GM23338 (cell line): ENCODE measurements at regions not wholly inside any gene's neighbourhood (a gene's known extent, or its start where the extent isn't known, plus 50 kb on each side); places are given as distances from the start of the nearest gene placed in this dataset.

ENCODE experiments used
- ATAC-seq: fragments of 200-7000 bp; cut with Tn5 transposase; 3 replicates; pipeline ENCODE4 v1.9.1; 2020
- DNase-seq: peaks from one replicate; pipeline ENCODE4 v3.0.0-alpha.2; 2015; ENCODE audit warnings: low spot score
- H2AFZ ChIP-seq: fragments of 200-600 bp; sonication (generic); 2 replicates; pipeline ENCODE4 v1.8.0; 2016; ENCODE audit warnings: antibody characterized with exemption, mild to moderate bottlenecking, moderate library complexity
- H3F3A ChIP-seq: fragments of 200-600 bp; sonication (generic); replicated peaks from 2 replicates; pipeline ENCODE4 v1.8.0; 2017; ENCODE audit warnings: antibody characterized with exemption, mixed run types, low read depth
- H3K27ac ChIP-seq: fragments of 200-600 bp; sonication (generic); 2 replicates; pipeline ENCODE4 v1.6.1; 2016; ENCODE audit warnings: low read depth
- H3K27me3 ChIP-seq: fragments of 200-600 bp; sonication (generic); 2 replicates; pipeline ENCODE4 v1.8.0; 2016; ENCODE audit warnings: mild to moderate bottlenecking, mixed run types, moderate library complexity; ENCODE audit not compliant: insufficient read depth
- H3K36me3 ChIP-seq: fragments of 200-600 bp; sonication (generic); 2 replicates; pipeline ENCODE4 v1.8.0; 2016; ENCODE audit warnings: mild to moderate bottlenecking; ENCODE audit not compliant: insufficient read depth
- H3K4me1 ChIP-seq: fragments of 200-600 bp; sonication (generic); 2 replicates; pipeline ENCODE4 v1.8.0; 2016; ENCODE audit warnings: mild to moderate bottlenecking, moderate library complexity; ENCODE audit not compliant: insufficient read depth
- H3K4me2 ChIP-seq: fragments of 200-600 bp; sonication (generic); 2 replicates; pipeline ENCODE4 v1.7.1; 2017; ENCODE audit warnings: mixed run types
- H3K4me3 ChIP-seq: fragments of 200-600 bp; sonication (generic); 2 replicates; pipeline ENCODE4 v1.6.1; 2016; ENCODE audit warnings: mixed run types
- H3K79me2 ChIP-seq: fragments of 200-600 bp; sonication (generic); replicated peaks from 2 replicates; pipeline ENCODE4 v1.8.0; 2017; ENCODE audit warnings: mild to moderate bottlenecking; ENCODE audit not compliant: insufficient read depth
- H3K9me2 ChIP-seq: fragments of 200-600 bp; sonication (generic); 2 replicates; pipeline ENCODE4 v1.8.0; 2017; ENCODE audit not compliant: insufficient read depth
- H4K20me1 ChIP-seq: fragments of 200-600 bp; sonication (generic); replicated peaks from 2 replicates; pipeline ENCODE4 v1.8.0; 2017; ENCODE audit warnings: mild to moderate bottlenecking; ENCODE audit not compliant: insufficient read depth
- H3K27ac Mint-ChIP-seq: 2 replicates; pipeline ENCODE4 v1.8.0; 2020; ENCODE audit warnings: inconsistent platforms, mild to moderate bottlenecking, moderate library complexity, mixed read lengths
- H3K27me3 Mint-ChIP-seq: 3 replicates; pipeline ENCODE4 v1.8.0; 2022; ENCODE audit warnings: low read depth, mild to moderate bottlenecking, moderate library complexity, mixed read lengths, inconsistent platforms; ENCODE audit not compliant: insufficient read depth, poor library complexity
- H3K36me3 Mint-ChIP-seq: 3 replicates; pipeline ENCODE4 v1.8.0; 2021; ENCODE audit warnings: low read depth, mild to moderate bottlenecking, inconsistent platforms, moderate library complexity, mixed read lengths
- H3K4me1 Mint-ChIP-seq: 3 replicates; pipeline ENCODE4 v1.8.0; 2020; ENCODE audit warnings: mild to moderate bottlenecking, inconsistent platforms, mixed read lengths
- H3K4me3 Mint-ChIP-seq: 3 replicates; pipeline ENCODE4 v1.8.0; 2021; ENCODE audit warnings: moderate library complexity, mild to moderate bottlenecking, inconsistent platforms, mixed read lengths
- H3K9me3 Mint-ChIP-seq: 3 replicates; pipeline ENCODE4 v1.8.0; 2020; ENCODE audit warnings: moderate library complexity, mild to moderate bottlenecking, inconsistent platforms, mixed read lengths
- CREB1 ChIP-seq: fragments of 250-450 bp; sonication (Bioruptor Pico); IDR thresholded peaks from 2 replicates; pipeline ENCODE4 v1.5.0; 2020; ENCODE audit warnings: low read depth, mild to moderate bottlenecking, moderate library complexity
- ETS1 ChIP-seq: IDR thresholded peaks from 2 replicates; pipeline ENCODE4 v1.6.1; 2016; ENCODE audit warnings: antibody characterized with exemption
- EZH2 ChIP-seq: fragments of 200-600 bp; sonication (generic); IDR thresholded peaks from one replicate; pipeline ENCODE4 v1.8.0; 2017; ENCODE audit warnings: antibody characterized with exemption, mild to moderate bottlenecking, low read depth; ENCODE audit not compliant: unreplicated experiment
- EZH2phosphoT487 ChIP-seq: fragments of 200-600 bp; sonication (generic); IDR thresholded peaks from one replicate; pipeline ENCODE4 v1.8.1; 2018; ENCODE audit warnings: antibody characterized with exemption; ENCODE audit not compliant: unreplicated experiment
- JUNB ChIP-seq: IDR thresholded peaks from one replicate; pipeline ENCODE4 v1.6.1; 2016; ENCODE audit warnings: antibody characterized with exemption; ENCODE audit not compliant: unreplicated experiment
- NANOG ChIP-seq: IDR thresholded peaks from 2 replicates; pipeline ENCODE4 v1.6.1; 2016; ENCODE audit warnings: antibody characterized with exemption, borderline replicate concordance
- POLR2AphosphoS5 ChIP-seq: IDR thresholded peaks from 2 replicates; pipeline ENCODE4 v1.6.1; 2016; ENCODE audit warnings: antibody characterized with exemption, low read depth
- STAT1 ChIP-seq: IDR thresholded peaks from one replicate; pipeline ENCODE4 v1.6.1; 2016; ENCODE audit warnings: antibody characterized with exemption; ENCODE audit not compliant: unreplicated experiment
- ZNF114 ChIP-seq: fragments of 250-450 bp; sonication (Bioruptor Pico); IDR thresholded peaks from 2 replicates; pipeline ENCODE4 v1.5.0; 2020; ENCODE audit warnings: mild to moderate bottlenecking, moderate library complexity
- ZNF331 ChIP-seq: fragments of 250-450 bp; sonication (Bioruptor Pico); IDR thresholded peaks from 2 replicates; pipeline ENCODE4 v1.5.0; 2020; ENCODE audit warnings: low read depth, mild to moderate bottlenecking, moderate library complexity
- TF ChIP-seq, protein P1 (sequence below): fragments of 250-450 bp; sonication (Bioruptor Pico); IDR thresholded peaks from 2 replicates; pipeline ENCODE4 v1.5.0; 2020; ENCODE audit warnings: mild to moderate bottlenecking, moderate library complexity
- TF ChIP-seq, protein P2 (sequence below): IDR thresholded peaks from one replicate; pipeline ENCODE4 v1.6.1; 2018; ENCODE audit warnings: antibody characterized with exemption; ENCODE audit not compliant: unreplicated experiment
- TF ChIP-seq, protein P3 (sequence below), 2 experiments: fragments of 200-600 bp in 1 of 2; sonication (generic) in 1 of 2; conservative IDR thresholded peaks; 2 replicates each; pipeline versions ENCODE4 v1.5.1 to v1.6.1; 2016 to 2017; ENCODE audit warnings: antibody characterized with exemption in 2 of 2, low read depth in 2 of 2, mild to moderate bottlenecking in 2 of 2, moderate library complexity in 1 of 2

- Histone ChIP-seq H3K27ac (no peak overlapping the region), H3F3A (no peaks in the 10 kb centered on the region), H3K4me1 (no peaks in the 10 kb centered on the region), H3K4me2 (no peak overlapping the region), H4K20me1 (no peaks in the 10 kb centered on the region), H3K4me3 (no peak overlapping the region), H2AFZ (no peak overlapping the region), H3K9me2 (no peaks in the 10 kb centered on the region), H3K36me3 (no peaks in the 10 kb centered on the region), H3K79me2 (no peaks in the 10 kb centered on the region), H3K27me3 (no peaks in the 10 kb centered on the region)
- ATAC-seq, result no peak
- H3K9me3 Mint-ChIP-seq, result peaks cover 16% of the 10 kb centered on the region
- no peaks in the 10 kb centered on the region for H3K36me3 Mint-ChIP-seq
- H3K4me3 Mint-ChIP-seq, result no peak overlapping the region
- DNase-seq, result no peak
- H3K4me1 Mint-ChIP-seq, result no peaks in the 10 kb centered on the region; the same call in 2 of the 3 replicates
- H3K27ac Mint-ChIP-seq, result no peak overlapping the region
- H3K27me3 Mint-ChIP-seq, result no peaks in the 10 kb centered on the region
- TF ChIP-seq, protein P1, sequence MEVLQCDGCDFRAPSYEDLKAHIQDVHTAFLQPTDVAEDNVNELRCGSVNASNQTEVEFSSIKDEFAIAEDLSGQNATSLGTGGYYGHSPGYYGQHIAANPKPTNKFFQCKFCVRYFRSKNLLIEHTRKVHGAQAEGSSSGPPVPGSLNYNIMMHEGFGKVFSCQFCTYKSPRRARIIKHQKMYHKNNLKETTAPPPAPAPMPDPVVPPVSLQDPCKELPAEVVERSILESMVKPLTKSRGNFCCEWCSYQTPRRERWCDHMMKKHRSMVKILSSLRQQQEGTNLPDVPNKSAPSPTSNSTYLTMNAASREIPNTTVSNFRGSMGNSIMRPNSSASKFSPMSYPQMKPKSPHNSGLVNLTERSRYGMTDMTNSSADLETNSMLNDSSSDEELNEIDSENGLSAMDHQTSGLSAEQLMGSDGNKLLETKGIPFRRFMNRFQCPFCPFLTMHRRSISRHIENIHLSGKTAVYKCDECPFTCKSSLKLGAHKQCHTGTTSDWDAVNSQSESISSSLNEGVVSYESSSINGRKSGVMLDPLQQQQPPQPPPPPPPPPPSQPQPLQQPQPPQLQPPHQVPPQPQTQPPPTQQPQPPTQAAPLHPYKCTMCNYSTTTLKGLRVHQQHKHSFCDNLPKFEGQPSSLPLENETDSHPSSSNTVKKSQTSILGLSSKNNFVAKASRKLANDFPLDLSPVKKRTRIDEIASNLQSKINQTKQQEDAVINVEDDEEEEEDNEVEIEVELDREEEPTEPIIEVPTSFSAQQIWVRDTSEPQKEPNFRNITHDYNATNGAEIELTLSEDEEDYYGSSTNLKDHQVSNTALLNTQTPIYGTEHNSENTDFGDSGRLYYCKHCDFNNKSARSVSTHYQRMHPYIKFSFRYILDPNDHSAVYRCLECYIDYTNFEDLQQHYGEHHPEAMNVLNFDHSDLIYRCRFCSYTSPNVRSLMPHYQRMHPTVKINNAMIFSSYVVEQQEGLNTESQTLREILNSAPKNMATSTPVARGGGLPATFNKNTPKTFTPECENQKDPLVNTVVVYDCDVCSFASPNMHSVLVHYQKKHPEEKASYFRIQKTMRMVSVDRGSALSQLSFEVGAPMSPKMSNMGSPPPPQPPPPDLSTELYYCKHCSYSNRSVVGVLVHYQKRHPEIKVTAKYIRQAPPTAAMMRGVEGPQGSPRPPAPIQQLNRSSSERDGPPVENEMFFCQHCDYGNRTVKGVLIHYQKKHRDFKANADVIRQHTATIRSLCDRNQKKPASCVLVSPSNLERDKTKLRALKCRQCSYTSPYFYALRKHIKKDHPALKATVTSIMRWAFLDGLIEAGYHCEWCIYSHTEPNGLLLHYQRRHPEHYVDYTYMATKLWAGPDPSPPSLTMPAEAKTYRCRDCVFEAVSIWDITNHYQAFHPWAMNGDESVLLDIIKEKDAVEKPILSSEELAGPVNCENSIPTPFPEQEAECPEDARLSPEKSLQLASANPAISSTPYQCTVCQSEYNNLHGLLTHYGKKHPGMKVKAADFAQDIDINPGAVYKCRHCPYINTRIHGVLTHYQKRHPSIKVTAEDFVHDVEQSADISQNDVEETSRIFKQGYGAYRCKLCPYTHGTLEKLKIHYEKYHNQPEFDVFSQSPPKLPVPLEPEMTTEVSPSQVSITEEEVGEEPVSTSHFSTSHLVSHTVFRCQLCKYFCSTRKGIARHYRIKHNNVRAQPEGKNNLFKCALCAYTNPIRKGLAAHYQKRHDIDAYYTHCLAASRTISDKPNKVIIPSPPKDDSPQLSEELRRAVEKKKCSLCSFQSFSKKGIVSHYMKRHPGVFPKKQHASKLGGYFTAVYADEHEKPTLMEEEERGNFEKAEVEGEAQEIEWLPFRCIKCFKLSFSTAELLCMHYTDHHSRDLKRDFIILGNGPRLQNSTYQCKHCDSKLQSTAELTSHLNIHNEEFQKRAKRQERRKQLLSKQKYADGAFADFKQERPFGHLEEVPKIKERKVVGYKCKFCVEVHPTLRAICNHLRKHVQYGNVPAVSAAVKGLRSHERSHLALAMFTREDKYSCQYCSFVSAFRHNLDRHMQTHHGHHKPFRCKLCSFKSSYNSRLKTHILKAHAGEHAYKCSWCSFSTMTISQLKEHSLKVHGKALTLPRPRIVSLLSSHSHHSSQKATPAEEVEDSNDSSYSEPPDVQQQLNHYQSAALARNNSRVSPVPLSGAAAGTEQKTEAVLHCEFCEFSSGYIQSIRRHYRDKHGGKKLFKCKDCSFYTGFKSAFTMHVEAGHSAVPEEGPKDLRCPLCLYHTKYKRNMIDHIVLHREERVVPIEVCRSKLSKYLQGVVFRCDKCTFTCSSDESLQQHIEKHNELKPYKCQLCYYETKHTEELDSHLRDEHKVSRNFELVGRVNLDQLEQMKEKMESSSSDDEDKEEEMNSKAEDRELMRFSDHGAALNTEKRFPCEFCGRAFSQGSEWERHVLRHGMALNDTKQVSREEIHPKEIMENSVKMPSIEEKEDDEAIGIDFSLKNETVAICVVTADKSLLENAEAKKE (CRISPR knock-in tag), result no peak
- TF ChIP-seq EZH2phosphoT487, result no peak
- no peak for TF ChIP-seq ZNF114 (CRISPR knock-in tag)
- TF ChIP-seq POLR2AphosphoS5, result no peak
- no peak for TF ChIP-seq NANOG
- TF ChIP-seq EZH2, result no peak
- no peak for TF ChIP-seq ZNF331 (CRISPR knock-in tag)
- TF ChIP-seq, protein P2, sequence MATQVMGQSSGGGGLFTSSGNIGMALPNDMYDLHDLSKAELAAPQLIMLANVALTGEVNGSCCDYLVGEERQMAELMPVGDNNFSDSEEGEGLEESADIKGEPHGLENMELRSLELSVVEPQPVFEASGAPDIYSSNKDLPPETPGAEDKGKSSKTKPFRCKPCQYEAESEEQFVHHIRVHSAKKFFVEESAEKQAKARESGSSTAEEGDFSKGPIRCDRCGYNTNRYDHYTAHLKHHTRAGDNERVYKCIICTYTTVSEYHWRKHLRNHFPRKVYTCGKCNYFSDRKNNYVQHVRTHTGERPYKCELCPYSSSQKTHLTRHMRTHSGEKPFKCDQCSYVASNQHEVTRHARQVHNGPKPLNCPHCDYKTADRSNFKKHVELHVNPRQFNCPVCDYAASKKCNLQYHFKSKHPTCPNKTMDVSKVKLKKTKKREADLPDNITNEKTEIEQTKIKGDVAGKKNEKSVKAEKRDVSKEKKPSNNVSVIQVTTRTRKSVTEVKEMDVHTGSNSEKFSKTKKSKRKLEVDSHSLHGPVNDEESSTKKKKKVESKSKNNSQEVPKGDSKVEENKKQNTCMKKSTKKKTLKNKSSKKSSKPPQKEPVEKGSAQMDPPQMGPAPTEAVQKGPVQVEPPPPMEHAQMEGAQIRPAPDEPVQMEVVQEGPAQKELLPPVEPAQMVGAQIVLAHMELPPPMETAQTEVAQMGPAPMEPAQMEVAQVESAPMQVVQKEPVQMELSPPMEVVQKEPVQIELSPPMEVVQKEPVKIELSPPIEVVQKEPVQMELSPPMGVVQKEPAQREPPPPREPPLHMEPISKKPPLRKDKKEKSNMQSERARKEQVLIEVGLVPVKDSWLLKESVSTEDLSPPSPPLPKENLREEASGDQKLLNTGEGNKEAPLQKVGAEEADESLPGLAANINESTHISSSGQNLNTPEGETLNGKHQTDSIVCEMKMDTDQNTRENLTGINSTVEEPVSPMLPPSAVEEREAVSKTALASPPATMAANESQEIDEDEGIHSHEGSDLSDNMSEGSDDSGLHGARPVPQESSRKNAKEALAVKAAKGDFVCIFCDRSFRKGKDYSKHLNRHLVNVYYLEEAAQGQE, result no peak
- TF ChIP-seq STAT1, result no peak
- no peak for TF ChIP-seq CREB1 (CRISPR knock-in tag)
- TF ChIP-seq, protein P3, sequence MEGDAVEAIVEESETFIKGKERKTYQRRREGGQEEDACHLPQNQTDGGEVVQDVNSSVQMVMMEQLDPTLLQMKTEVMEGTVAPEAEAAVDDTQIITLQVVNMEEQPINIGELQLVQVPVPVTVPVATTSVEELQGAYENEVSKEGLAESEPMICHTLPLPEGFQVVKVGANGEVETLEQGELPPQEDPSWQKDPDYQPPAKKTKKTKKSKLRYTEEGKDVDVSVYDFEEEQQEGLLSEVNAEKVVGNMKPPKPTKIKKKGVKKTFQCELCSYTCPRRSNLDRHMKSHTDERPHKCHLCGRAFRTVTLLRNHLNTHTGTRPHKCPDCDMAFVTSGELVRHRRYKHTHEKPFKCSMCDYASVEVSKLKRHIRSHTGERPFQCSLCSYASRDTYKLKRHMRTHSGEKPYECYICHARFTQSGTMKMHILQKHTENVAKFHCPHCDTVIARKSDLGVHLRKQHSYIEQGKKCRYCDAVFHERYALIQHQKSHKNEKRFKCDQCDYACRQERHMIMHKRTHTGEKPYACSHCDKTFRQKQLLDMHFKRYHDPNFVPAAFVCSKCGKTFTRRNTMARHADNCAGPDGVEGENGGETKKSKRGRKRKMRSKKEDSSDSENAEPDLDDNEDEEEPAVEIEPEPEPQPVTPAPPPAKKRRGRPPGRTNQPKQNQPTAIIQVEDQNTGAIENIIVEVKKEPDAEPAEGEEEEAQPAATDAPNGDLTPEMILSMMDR (conservative IDR thresholded peaks at IDR 0.05; ENCODE audit: low read depth in 2 of 2), result no peak
- TF ChIP-seq JUNB, result no peak
- no peak for TF ChIP-seq ETS1
Measured at GRCh38 chr3:67171841-67172240, 173.7 kb downstream of the KBTBD8 start.
